A673 (cell line): ENCODE measurements at regions not wholly inside any gene's neighbourhood (a gene's known extent, or its start where the extent isn't known, plus 50 kb on each side); places are given as distances from the start of the nearest gene placed in this dataset.

Experiments
- BruUV-seq: library from RNA; stranded (reverse); fragments of 400-500 nt; replicated peaks from 2 replicates; lab custom pipeline; 2021; lab: Mats Ljungman, UMichigan
- CTCF ChIA-PET: fragments of 300-600 bp; sonication (Branson Sonifier 250); formaldehyde crosslinking; loops from one replicate; lab custom pipeline; 2022; ENCODE audit warnings: antibody characterized with exemption; lab: Charles Lee
- POLR2A ChIA-PET: fragments of 300-600 bp; sonication (Branson Sonifier 250); formaldehyde crosslinking; loops from one replicate; lab custom pipeline; 2022; ENCODE audit warnings: antibody characterized with exemption; ENCODE audit not compliant: low non-redundant PET; lab: Charles Lee
- DNase-seq: peaks from one replicate; pipeline ENCODE4 v3.0.0-alpha.2; 2015; ENCODE audit warnings: low spot score
- H3K27ac ChIP-seq: fragments of 200-600 bp; sonication (generic); 2 replicates; pipeline ENCODE4 v1.5.1; 2016; ENCODE audit warnings: mixed run types, low read depth, mild to moderate bottlenecking, mixed read lengths, antibody characterized with exemption, low read length; ENCODE audit not compliant: poor library complexity, severe bottlenecking
- H3K27me3 ChIP-seq: fragments of 200-600 bp; sonication (generic); replicated peaks from 2 replicates; pipeline ENCODE4 v1.6.1; 2017; ENCODE audit warnings: mixed run types, low read depth, mild to moderate bottlenecking, mixed read lengths, antibody characterized with exemption, low read length; ENCODE audit not compliant: insufficient read depth, poor library complexity
- H3K36me3 ChIP-seq: fragments of 200-600 bp; sonication (generic); 2 replicates; pipeline ENCODE4 v1.6.1; 2016; ENCODE audit warnings: mixed run types, mild to moderate bottlenecking, mixed read lengths, antibody characterized with exemption, low read length; ENCODE audit not compliant: insufficient read depth, poor library complexity, severe bottlenecking
- H3K4me1 ChIP-seq: fragments of 200-600 bp; sonication (generic); 2 replicates; pipeline ENCODE4 v1.6.1; 2017; ENCODE audit warnings: mixed run types, mild to moderate bottlenecking, mixed read lengths, antibody characterized with exemption, low read length; ENCODE audit not compliant: insufficient read depth, poor library complexity, severe bottlenecking
- H3K4me3 ChIP-seq: fragments of 200-600 bp; sonication (generic); 2 replicates; pipeline ENCODE4 v1.5.1; 2016; ENCODE audit warnings: low read depth, mixed run types, mild to moderate bottlenecking, mixed read lengths, low read length; ENCODE audit not compliant: poor library complexity, severe bottlenecking
- H3K9me3 ChIP-seq: fragments of 200-600 bp; sonication (generic); 2 replicates; pipeline ENCODE4 v1.6.1; 2016; ENCODE audit warnings: mixed run types, low read depth, mild to moderate bottlenecking, mixed read lengths, antibody characterized with exemption, low read length; ENCODE audit not compliant: poor library complexity, severe bottlenecking
- CTCF ChIP-seq: fragments of 300-800, 200-600 bp; sonication (generic); conservative IDR thresholded peaks from 2 replicates; pipeline ENCODE4 v1.5.1; 2017; ENCODE audit warnings: low read depth, mild to moderate bottlenecking, antibody characterized with exemption, low read length, moderate library complexity, mixed read lengths
- EZH2 ChIP-seq: fragments of 200-600 bp; sonication (generic); IDR thresholded peaks from 2 replicates; pipeline ENCODE4 v1.6.1; 2017; ENCODE audit warnings: borderline replicate concordance, low read depth, mild to moderate bottlenecking, mixed read lengths, antibody characterized with exemption, low read length; ENCODE audit not compliant: poor library complexity, severe bottlenecking
- intact Hi-C: fragments of 100-400 bp; cut with micrococcal nuclease; formaldehyde crosslinking; loops from one replicate; pipeline ENCODE4 v1.10.0; 2022; ENCODE audit not compliant: unreplicated experiment

GRCh38 chrX:39930786-39931528 lies 166.8 kb downstream of the BCOR start:
- DNase-seq, result no peak
- Histone ChIP-seq H3K4me1 (no peaks in the 10 kb centered on the region), H3K27me3 (no peaks in the 10 kb centered on the region), H3K27ac (no peak overlapping the region), H3K4me3 (no peak overlapping the region), H3K9me3 (no peaks in the 10 kb centered on the region), H3K36me3 (no peaks in the 10 kb centered on the region)
- ChIA-PET CTCF (no interaction called here), POLR2A (no interaction called here)
- no peak for TF ChIP-seq CTCF
- TF ChIP-seq EZH2, result no peak
- intact Hi-C loops, result no loop called here
- BruUV-seq, result no TSS peak

GRCh38 chrX:39931529-39932282 lies 166.1 kb downstream of the BCOR start:
- POLR2A ChIA-PET, result no interaction called here
- no peak for DNase-seq
- intact Hi-C loops, result no loop called here
- Histone ChIP-seq H3K36me3 (no peaks in the 10 kb centered on the region), H3K27ac (no peak overlapping the region), H3K4me1 (no peaks in the 10 kb centered on the region), H3K27me3 (no peaks in the 10 kb centered on the region), H3K4me3 (no peak overlapping the region), H3K9me3 (no peaks in the 10 kb centered on the region)
- CTCF ChIA-PET, result no interaction called here
- BruUV-seq, result no TSS peak
- TF ChIP-seq EZH2 (no peak), CTCF (no peak)

- Histone ChIP-seq H3K4me1 (no peaks in the 10 kb centered on the region), H3K9me3 (no peaks in the 10 kb centered on the region), H3K36me3 (no peaks in the 10 kb centered on the region), H3K27ac (no peak overlapping the region), H3K4me3 (no peak overlapping the region), H3K27me3 (no peaks in the 10 kb centered on the region)
- no peak for TF ChIP-seq CTCF
- no peak for TF ChIP-seq EZH2
- ChIA-PET POLR2A (no interaction called here), CTCF (no interaction called here)
- intact Hi-C loops, result no loop called here
- no peak for DNase-seq
- BruUV-seq, result no TSS peak
Measured at GRCh38 chrX:39935411-39936064, 162.2 kb downstream of the BCOR start.
